Natural killer cell (primary cell): ENCODE measurements at regions not wholly inside any gene's neighbourhood (a gene's known extent, or its start where the extent isn't known, plus 50 kb on each side); places are given as distances from the start of the nearest gene placed in this dataset.

Source experiments
- ATAC-seq, 3 donors: fragments of 150-1000 bp in 2 of 3; fragments of 200-7000 bp in 1 of 3; cut with Tn5 transposase; 1 replicate in 1 of 3; 2 replicates in 2 of 3; pipeline ENCODE4 v1.10.0; 2021; ENCODE audit warnings: mild to moderate bottlenecking in 2 of 3, moderate library complexity in 2 of 3
- DNase-seq, 2 donors: peaks; one replicate each; pipeline versions ENCODE4 v3.0.0 to v3.0.0-alpha.2; 2013 to 2021; ENCODE audit warnings: mixed read lengths in 1 of 2
- H3K27ac ChIP-seq: one replicate; pipeline ENCODE4 v1.5.1; 2013; ENCODE audit warnings: mild to moderate bottlenecking, low read length
- H3K27me3 ChIP-seq: one replicate; pipeline ENCODE4 v1.6.1; 2013; ENCODE audit warnings: low read length; ENCODE audit not compliant: control insufficient read depth, insufficient read depth
- H3K36me3 ChIP-seq: one replicate; pipeline ENCODE4 v1.6.1; 2013; ENCODE audit warnings: low read length; ENCODE audit not compliant: control insufficient read depth, insufficient read depth
- H3K4me1 ChIP-seq: one replicate; pipeline ENCODE4 v1.6.1; 2013; ENCODE audit warnings: low read length; ENCODE audit not compliant: control insufficient read depth, insufficient read depth
- H3K4me3 ChIP-seq: one replicate; pipeline ENCODE4 v1.5.1; 2013; ENCODE audit warnings: low read length
- H3K9me3 ChIP-seq: one replicate; pipeline ENCODE4 v1.6.1; 2013; ENCODE audit warnings: low read length; ENCODE audit not compliant: control insufficient read depth, insufficient read depth
- H3K27ac Mint-ChIP-seq, 2 donors: one replicate each; pipeline ENCODE4 v1.8.0; 2022; ENCODE audit warnings: mild to moderate bottlenecking in 2 of 2, mixed read lengths in 2 of 2, moderate library complexity in 1 of 2
- H3K27me3 Mint-ChIP-seq, 2 donors: one replicate each; pipeline ENCODE4 v1.8.0; 2022; ENCODE audit warnings: low read depth in 2 of 2, mixed read lengths in 2 of 2
- H3K36me3 Mint-ChIP-seq: one replicate; pipeline ENCODE4 v1.8.0; 2022; ENCODE audit warnings: mixed read lengths
- H3K4me1 Mint-ChIP-seq, 2 donors: one replicate each; pipeline ENCODE4 v1.8.0; 2022; ENCODE audit warnings: mixed read lengths in 2 of 2
- H3K4me3 Mint-ChIP-seq: one replicate; pipeline ENCODE4 v1.8.0; 2022; ENCODE audit warnings: mild to moderate bottlenecking, moderate library complexity, mixed read lengths
- H3K9me3 Mint-ChIP-seq, 2 donors: one replicate each; pipeline ENCODE4 v1.8.0; 2022; ENCODE audit warnings: mixed read lengths in 2 of 2
- CTCF ChIP-seq: fragments of 200-600 bp; IDR thresholded peaks from one replicate; pipeline ENCODE4 v1.8.0; 2022; ENCODE audit warnings: antibody characterized with exemption
- WGBS: methylation state at CpG from one replicate; pipeline ENCODE4 v1.1.7; 2013; ENCODE audit warnings: missing lambda C conversion rate; ENCODE audit not compliant: insufficient coverage; 5-methylcytosine and 5-hydroxymethylcytosine counted together
- intact Hi-C: fragments of 100-400 bp; cut with micrococcal nuclease; formaldehyde crosslinking; loops from one replicate; pipeline ENCODE4 v1.14.2; 2022

DNA sequence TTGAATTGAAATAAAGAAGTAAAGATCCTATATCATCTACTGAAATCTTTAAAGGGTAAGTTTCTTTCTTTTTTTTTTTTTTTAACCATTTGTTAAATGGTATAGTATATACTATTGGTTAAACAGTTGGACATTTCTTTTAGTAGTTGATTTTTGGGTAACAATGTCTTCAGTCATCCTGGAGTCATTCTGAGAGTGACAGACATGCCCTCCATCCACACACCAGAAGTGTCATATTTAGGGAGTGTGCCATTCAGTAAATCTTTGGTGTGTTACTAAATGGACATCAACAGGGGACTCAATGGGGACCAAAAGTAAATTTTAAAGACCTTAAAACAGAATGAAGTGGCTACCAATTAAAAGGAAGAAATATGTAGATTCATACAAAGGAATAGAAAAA is 50.8 kb upstream of the SLC39A10 start:
- Mint-ChIP-seq H3K27ac (no peak overlapping the region), H3K9me3 (no peaks in the 10 kb centered on the region), H3K4me3 (no peak overlapping the region), H3K4me1 (no peaks in the 10 kb centered on the region), H3K27me3 (peaks cover 0 to 12% of the 10 kb centered on the region in 2 donors), H3K36me3 (no peaks in the 10 kb centered on the region)
- intact Hi-C loops = no loop called here
- Histone ChIP-seq H3K36me3 (no peaks in the 10 kb centered on the region), H3K9me3 (no peaks in the 10 kb centered on the region), H3K27me3 (no peaks in the 10 kb centered on the region), H3K4me1 (no peaks in the 10 kb centered on the region), H3K27ac (no peak overlapping the region), H3K4me3 (no peak overlapping the region)
- ATAC-seq = no peak
- TF ChIP-seq CTCF = no peak
- no peak for DNase-seq

- no peak overlapping the region for H3K4me3 ChIP-seq
- TF ChIP-seq CTCF = no peak
- DNase-seq (no peak), ATAC-seq (no peak)
- Mint-ChIP-seq H3K36me3 (no peaks in the 10 kb centered on the region), H3K4me3 (no peak overlapping the region), H3K27ac (no peak overlapping the region), H3K27me3 (peaks cover 0 to 3% of the 10 kb centered on the region in 2 donors), H3K4me1 (no peaks in the 10 kb centered on the region), H3K9me3 (no peaks in the 10 kb centered on the region)
- H3K27ac ChIP-seq = no peak overlapping the region
- intact Hi-C loops = no loop called here
- H3K36me3 ChIP-seq = no peaks in the 10 kb centered on the region
- no peaks in the 10 kb centered on the region for H3K9me3 ChIP-seq
- no peaks in the 10 kb centered on the region for H3K4me1 ChIP-seq
- no peaks in the 10 kb centered on the region for H3K27me3 ChIP-seq
- WGBS = 88% methylated on average over 2 of the region's 5 CpGs
Measured at GRCh38 chr2:195604706-195605105, 52.3 kb upstream of the SLC39A10 start.

DNA sequence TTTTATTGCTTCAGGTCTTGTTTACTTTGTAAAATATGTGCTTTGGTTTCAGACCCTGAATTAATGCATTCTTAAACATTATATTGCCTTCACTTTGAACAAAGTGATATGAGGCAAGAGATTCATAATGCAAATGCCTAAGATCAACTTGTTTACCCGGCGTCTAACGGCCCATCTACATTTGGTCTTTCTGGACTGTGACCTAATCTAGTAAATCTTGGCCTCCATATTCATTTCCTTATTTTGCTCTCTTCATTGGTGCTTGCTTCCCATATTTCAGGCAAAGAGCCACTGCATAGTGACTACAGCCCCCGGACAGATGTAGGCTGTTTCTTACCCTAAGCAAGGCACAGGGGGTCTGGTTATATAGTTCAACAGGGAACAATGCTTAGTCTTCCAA is 53.0 kb upstream of the SLC39A10 start:
- Mint-ChIP-seq H3K4me3 (no peak overlapping the region), H3K4me1 (no peaks in the 10 kb centered on the region)
- intact Hi-C loops = no loop called here

More for the DNA sequence above, 53.0 kb upstream of the SLC39A10 start:
- DNase-seq (no peak), ATAC-seq (no peak)
- H3K9me3 ChIP-seq = no peaks in the 10 kb centered on the region
- H3K27ac ChIP-seq = no peak overlapping the region
- no peak overlapping the region for H3K4me3 ChIP-seq
- Mint-ChIP-seq H3K36me3 (no peaks in the 10 kb centered on the region), H3K27me3 (no peaks in the 10 kb centered on the region), H3K9me3 (no peaks in the 10 kb centered on the region), H3K27ac (no peak overlapping the region)
- 88% methylated on average over 4 of the region's 4 CpGs for WGBS
- H3K27me3 ChIP-seq = no peaks in the 10 kb centered on the region
- no peaks in the 10 kb centered on the region for H3K36me3 ChIP-seq
- no peak for TF ChIP-seq CTCF
- no peaks in the 10 kb centered on the region for H3K4me1 ChIP-seq
